NCI-H146 (cell line): ENCODE measurements at regions not wholly inside any gene's neighbourhood (a gene's known extent, or its start where the extent isn't known, plus 50 kb on each side); places are given as distances from the start of the nearest gene placed in this dataset.

Experiments
- DNase-seq: peaks from one replicate; lab custom pipeline; 2025; lab: John Stamatoyannopoulos, UW

- no peak for DNase-seq
Measured at GRCh38 chr20:40540166-40540565, 148.9 kb downstream of the MAFB start.

GRCh38 chr20:40538131-40538530, 150.9 kb downstream of the MAFB start:
- no peak for DNase-seq

- DNase-seq: no peak
Measured at GRCh38 chr20:40536808-40537207, 152.2 kb downstream of the MAFB start.

GRCh38 chr20:40535816-40536215, 153.2 kb downstream of the MAFB start:
- no peak for DNase-seq

- DNase-seq: no peak
Measured at GRCh38 chr20:40532103-40532502, 156.9 kb downstream of the MAFB start.

DNA sequence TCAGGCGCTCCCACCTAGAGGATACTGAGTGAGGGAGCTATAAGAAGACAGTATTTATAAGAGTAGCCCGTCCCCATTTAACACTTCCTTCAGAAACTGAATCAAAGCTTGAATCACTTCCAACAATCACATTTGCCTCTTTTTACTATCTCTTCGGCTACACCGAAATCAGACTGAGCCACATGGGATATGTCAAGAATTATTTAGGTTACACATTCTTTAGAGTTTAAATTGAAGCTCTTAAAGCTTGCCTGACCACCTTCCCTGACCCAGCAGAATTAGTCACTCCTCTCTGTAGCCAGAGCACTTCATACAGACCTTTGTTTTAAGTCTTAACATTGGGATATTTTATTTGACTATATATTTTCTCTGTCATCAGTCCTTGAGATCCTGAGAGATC, 163.7 kb downstream of the MAFB start:
- DNase-seq: no peak

- DNase-seq: no peak
Measured at GRCh38 chr20:40524071-40524470, 165.0 kb downstream of the MAFB start.

DNA sequence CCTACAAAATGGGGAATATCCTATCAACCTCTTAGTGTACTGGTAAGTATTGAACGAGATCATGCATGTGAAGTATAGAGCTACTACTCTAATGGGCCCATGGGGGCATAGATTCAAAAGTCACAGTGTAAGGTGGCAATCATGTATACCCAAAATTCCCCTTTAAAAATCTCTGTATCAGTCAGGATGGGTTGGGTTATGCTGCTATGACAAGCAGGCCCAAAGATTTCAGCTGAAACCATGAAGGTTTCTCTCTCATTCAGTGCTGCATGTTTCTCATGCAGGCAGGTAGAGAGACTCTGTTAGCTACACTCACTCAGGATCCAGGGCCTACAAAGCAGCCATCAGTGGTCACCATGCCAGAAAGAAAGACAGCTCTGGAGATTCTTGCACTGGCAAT, 166.6 kb downstream of the MAFB start:
- no peak for DNase-seq

GRCh38 chr20:40521962-40522361, 167.1 kb downstream of the MAFB start:
- DNase-seq: no peak

DNA sequence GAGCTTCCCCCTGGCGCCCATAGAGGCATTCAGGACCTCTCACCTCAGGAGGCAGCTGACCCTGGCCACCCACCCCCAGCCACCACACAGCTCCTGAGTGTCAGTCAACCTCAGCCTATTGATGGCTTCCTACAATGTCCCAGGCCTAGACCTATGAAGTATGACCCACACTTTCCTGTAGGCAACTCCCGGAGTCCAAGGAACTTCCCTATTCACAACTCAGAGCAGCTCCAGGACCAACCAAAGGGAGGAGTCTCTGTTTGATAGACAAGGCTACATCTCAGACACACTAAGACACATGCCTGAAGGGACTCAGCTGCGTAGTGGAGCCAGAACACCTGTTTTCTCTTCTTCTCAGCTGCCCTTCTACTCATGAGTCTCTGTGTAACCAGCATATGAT, 169.1 kb downstream of the MAFB start:
- DNase-seq: no peak

GRCh38 chr20:40512994-40513393, 176.0 kb downstream of the MAFB start:
- no peak for DNase-seq

- DNase-seq: no peak
Measured at GRCh38 chr20:40512591-40512990, 176.4 kb downstream of the MAFB start.

DNA sequence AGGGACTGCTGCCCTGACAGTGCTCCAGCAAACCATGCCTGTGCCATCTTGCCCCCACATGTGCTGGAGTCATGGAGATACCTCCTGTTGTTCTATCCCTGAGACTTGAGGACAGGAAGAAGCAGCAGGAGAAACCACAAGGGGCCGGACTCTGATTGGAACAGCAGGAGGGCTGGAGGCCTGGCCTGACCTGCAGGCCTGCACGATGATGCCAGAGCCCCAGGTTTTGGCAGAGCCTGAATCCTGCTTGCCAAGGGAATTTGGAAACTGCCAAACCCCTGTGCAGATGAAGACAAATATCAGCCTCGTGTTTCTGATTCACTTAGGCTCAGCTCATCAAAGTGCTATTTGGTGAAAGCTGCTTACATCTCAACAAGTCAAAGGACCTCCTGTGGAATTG, 177.6 kb downstream of the MAFB start:
- DNase-seq: no peak

GRCh38 chr20:40510622-40511021, 178.4 kb downstream of the MAFB start:
- no peak for DNase-seq

- no peak for DNase-seq
Measured at GRCh38 chr20:40508821-40509220, 180.2 kb downstream of the MAFB start.

GRCh38 chr20:40506537-40506939, 182.5 kb downstream of the MAFB start:
- no peak for DNase-seq

GRCh38 chr20:40503119-40503518, 185.9 kb downstream of the MAFB start:
- DNase-seq: no peak

DNA sequence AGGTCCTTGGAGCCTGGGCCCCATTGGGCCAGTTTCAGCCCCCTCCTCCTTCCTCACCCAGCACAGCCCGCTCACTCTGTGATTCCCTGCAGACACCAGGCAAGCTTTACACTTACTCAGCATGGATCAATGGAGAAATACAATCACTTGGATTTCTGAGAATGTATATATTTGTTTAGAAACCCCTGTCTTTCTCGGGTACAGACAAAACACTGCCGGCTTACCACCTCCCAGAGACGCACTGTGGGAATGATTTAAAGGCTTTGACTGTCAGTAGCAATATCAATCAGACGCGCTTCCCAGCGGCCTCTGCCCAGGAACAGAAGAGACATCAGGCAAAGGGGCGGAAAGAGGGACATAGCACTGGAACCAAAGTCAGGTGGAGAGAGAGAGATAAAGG, 186.5 kb downstream of the MAFB start:
- no peak for DNase-seq

GRCh38 chr20:40499391-40499790, 189.6 kb downstream of the MAFB start:
- DNase-seq: no peak

- DNase-seq: no peak
Measured at GRCh38 chr20:40497899-40498691, 190.9 kb downstream of the MAFB start.

DNA sequence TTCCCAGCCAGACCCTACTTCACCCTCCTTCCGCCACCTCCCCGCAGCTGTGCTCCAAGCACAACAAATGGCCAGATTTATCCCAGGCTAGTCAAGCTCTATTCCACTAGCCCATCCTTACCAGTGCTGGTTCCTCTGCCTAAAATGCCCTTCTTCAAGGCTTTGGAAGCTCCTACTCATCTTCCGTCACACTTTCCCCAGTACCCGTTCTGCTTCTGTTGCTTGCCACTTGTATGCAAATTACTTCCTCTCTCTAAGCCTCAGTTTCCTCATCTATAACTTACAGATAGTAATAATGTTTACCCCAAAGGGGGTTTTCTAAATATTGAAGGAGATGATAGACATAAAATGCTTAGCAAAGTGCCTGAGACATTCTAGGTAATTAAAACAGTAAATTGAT, 193.1 kb downstream of the MAFB start:
- DNase-seq: no peak

DNA sequence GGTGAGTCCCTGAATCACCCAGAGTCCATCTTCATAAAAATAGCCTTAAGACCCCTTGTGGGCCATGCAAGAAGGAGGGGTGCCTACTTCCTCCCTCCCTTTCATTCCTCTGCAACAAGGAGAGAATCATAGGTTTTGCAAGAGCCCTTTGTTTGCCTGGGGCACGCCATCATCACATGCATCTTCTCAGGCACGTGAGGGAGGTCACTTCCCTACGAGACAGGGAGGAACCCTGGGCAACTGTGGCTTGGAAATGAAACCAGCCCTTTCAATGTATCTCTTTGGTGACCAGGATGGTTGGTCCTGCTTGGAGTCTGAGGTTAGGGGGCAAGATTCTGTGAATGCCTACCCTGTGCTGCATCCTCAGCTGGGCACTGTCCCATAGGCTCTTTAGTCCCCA, 194.8 kb downstream of the MAFB start:
- DNase-seq: no peak

DNA sequence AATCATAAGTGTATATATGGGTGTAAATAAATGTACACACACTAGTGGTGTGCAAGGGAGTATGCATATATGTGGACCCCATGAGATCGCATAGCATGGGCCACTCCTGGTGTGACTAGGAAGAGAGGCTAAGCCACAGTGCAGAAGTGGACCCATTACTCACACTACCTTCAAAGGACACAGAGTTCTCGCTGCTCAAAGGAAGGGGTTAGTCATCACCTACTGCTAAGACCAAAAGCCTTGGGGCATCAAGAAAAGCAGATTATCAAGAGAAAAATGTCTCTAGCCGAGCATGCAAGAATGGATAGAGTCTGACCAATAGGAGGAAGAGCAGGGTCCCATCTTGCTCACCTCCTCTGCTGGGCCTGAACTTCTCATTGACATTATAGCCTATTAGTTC, 195.5 kb downstream of the MAFB start:
- no peak for DNase-seq

DNA sequence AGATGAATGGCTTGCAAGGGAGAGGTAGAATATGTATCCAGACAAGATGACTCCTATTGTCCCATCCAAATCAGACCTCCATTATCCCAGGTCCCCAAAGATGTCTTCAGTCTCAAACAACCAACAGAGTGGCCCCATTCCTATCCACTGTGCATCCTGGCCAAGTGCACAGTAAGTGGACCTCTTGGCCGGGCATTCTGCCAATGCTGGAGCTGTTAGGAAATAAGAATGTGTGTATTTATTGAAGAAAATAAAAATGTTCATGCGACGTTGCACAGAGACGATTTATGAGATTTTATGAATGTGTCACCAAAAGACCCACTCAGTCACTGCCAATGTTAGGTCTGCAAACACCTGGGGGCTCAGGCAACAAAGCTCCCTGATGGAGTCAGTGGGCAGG, 196.0 kb downstream of the MAFB start:
- DNase-seq: no peak
